ENCODE measurements at regions not wholly inside any gene's neighbourhood (a gene's known extent, or its start where the extent isn't known, plus 50 kb on each side); places are given as distances from the start of the nearest gene placed in this dataset.

GRCh38 chr7:120138497-120138896 lies 134.5 kb upstream of the KCND2 start:
- TF ChIP-seq CTCF (IDR thresholded peaks at IDR 0.05) (no peak), POLR2AphosphoS5 (IDR thresholded peaks at IDR 0.05) (no peak)

Measured in breast epithelium (tissue), 3 donors.